Cardiac muscle cell (in vitro differentiated cells and primary cell): ENCODE measurements at regions not wholly inside any gene's neighbourhood (a gene's known extent, or its start where the extent isn't known, plus 50 kb on each side); places are given as distances from the start of the nearest gene placed in this dataset.
"Not testable (repeated sequence)": the region's sequence is repeated elsewhere in the genome, so short reads cannot be mapped to it uniquely, and the experiment has no call there.

Experiments used
- DNase-seq, 2 donors: peaks; one replicate each; pipeline versions ENCODE4 v3.0.0 to v3.0.0-alpha.2; 2010 to 2017; ENCODE audit warnings: low read depth in 1 of 2, low spot score in 1 of 2
- H3K27ac ChIP-seq: fragments of 200-600 bp; sonication (generic); 2 replicates; pipeline ENCODE4 v1.5.1; 2016
- H3K27me3 ChIP-seq: fragments of 200-600 bp; sonication (generic); 2 replicates; pipeline ENCODE4 v1.6.0; 2016; ENCODE audit warnings: control low read depth
- H3K36me3 ChIP-seq: fragments of 200-600 bp; sonication (generic); 2 replicates; pipeline ENCODE4 v1.5.1; 2016; ENCODE audit warnings: control low read depth
- H3K4me1 ChIP-seq: fragments of 200-600 bp; sonication (generic); 2 replicates; pipeline ENCODE4 v1.8.1; 2017; ENCODE audit warnings: low read depth, mild to moderate bottlenecking, mixed run types
- H3K4me3 ChIP-seq: fragments of 200-600 bp; sonication (generic); 2 replicates; pipeline ENCODE4 v1.5.1; 2016; ENCODE audit warnings: mild to moderate bottlenecking
- H3K9me3 ChIP-seq: fragments of 200-600 bp; sonication (generic); 2 replicates; pipeline ENCODE4 v1.5.1; 2017; ENCODE audit warnings: low read depth, mild to moderate bottlenecking, control low read depth
- CTCF ChIP-seq: IDR thresholded peaks from 2 replicates; pipeline ENCODE4 v1.5.1; 2012; ENCODE audit warnings: low read depth, mild to moderate bottlenecking, low read length

- TF ChIP-seq CTCF, result no peak
Measured at GRCh38 chr6:51203504-51203903, 384.8 kb downstream of the TFAP2B start.

GRCh38 chr6:51206686-51207085 is 388.0 kb downstream of the TFAP2B start:
- not testable (repeated sequence) for H3K27ac ChIP-seq, H3K36me3 ChIP-seq, H3K4me1 ChIP-seq, H3K9me3 ChIP-seq, DNase-seq, H3K27me3 ChIP-seq, H3K4me3 ChIP-seq

More at GRCh38 chr6:51203504-51203903, 384.8 kb downstream of the TFAP2B start:
- Histone ChIP-seq H3K4me3 (no peak overlapping the region), H3K27me3 (peaks cover 8% of the 10 kb centered on the region), H3K4me1 (peaks cover 9% of the 10 kb centered on the region), H3K9me3 (no peaks in the 10 kb centered on the region), H3K36me3 (no peaks in the 10 kb centered on the region), H3K27ac (peak overlapping the region; percentile 21)
- DNase-seq, result peak in 1 of 2 donors; percentile 24

- H3K27ac ChIP-seq, result no peak overlapping the region
- H3K9me3 ChIP-seq, result no peaks in the 10 kb centered on the region
- no peak for TF ChIP-seq CTCF
- DNase-seq, result no peak
- H3K4me1 ChIP-seq, result peaks cover 7% of the 10 kb centered on the region
- H3K36me3 ChIP-seq, result no peaks in the 10 kb centered on the region
- H3K4me3 ChIP-seq, result no peak overlapping the region
- no peaks in the 10 kb centered on the region for H3K27me3 ChIP-seq
Measured at GRCh38 chr6:51209651-51210050, 391.0 kb downstream of the TFAP2B start.

GRCh38 chr6:51213811-51214210 is 395.1 kb downstream of the TFAP2B start:
- Histone ChIP-seq H3K36me3 (no peaks in the 10 kb centered on the region), H3K27ac (no peak overlapping the region), H3K4me3 (peak overlapping the region; percentile 1), H3K27me3 (no peaks in the 10 kb centered on the region), H3K9me3 (no peaks in the 10 kb centered on the region), H3K4me1 (peaks cover 7% of the 10 kb centered on the region)
- no peak for TF ChIP-seq CTCF
- DNase-seq, result peak in 1 of 2 donors; percentile 34

GRCh38 chr6:51214442-51214841 is 395.8 kb downstream of the TFAP2B start:
- Histone ChIP-seq H3K9me3 (no peaks in the 10 kb centered on the region), H3K36me3 (no peaks in the 10 kb centered on the region), H3K27me3 (no peaks in the 10 kb centered on the region), H3K4me1 (peaks cover 7% of the 10 kb centered on the region), H3K27ac (no peak overlapping the region), H3K4me3 (no peak overlapping the region)
- no peak for TF ChIP-seq CTCF
- no peak for DNase-seq

- Histone ChIP-seq H3K9me3 (no peaks in the 10 kb centered on the region), H3K27me3 (no peaks in the 10 kb centered on the region), H3K27ac (no peak overlapping the region), H3K36me3 (no peaks in the 10 kb centered on the region), H3K4me1 (peaks cover 7% of the 10 kb centered on the region), H3K4me3 (no peak overlapping the region)
- no peak for TF ChIP-seq CTCF
- no peak for DNase-seq
Measured at GRCh38 chr6:51218181-51218580, 399.5 kb downstream of the TFAP2B start.

- not testable (repeated sequence) for H3K4me3 ChIP-seq, DNase-seq, H3K36me3 ChIP-seq, H3K27me3 ChIP-seq, H3K27ac ChIP-seq, H3K4me1 ChIP-seq, H3K9me3 ChIP-seq
Measured at GRCh38 chr6:51224580-51225240, 406.0 kb downstream of the TFAP2B start.
